H1 (cell line): ENCODE measurements at regions not wholly inside any gene's neighbourhood (a gene's known extent, or its start where the extent isn't known, plus 50 kb on each side); places are given as distances from the start of the nearest gene placed in this dataset.

Experiments
- CTCF ChIP-seq, 3 experiments: IDR thresholded peaks; 1 replicate in 2 of 3; 2 replicates in 1 of 3; pipeline versions ENCODE4 v1.5.1 to v1.6.1; 2011; ENCODE audit warnings: low read length in 3 of 3, mild to moderate bottlenecking in 3 of 3, inconsistent platforms in 2 of 3, low read depth in 1 of 3, moderate library complexity in 1 of 3; ENCODE audit not compliant: insufficient read depth in 1 of 3; ENCODE audit errors: control extremely low read depth in 1 of 3
- HDAC2 ChIP-seq, 2 experiments: fragments of 300-600 bp in 1 of 2; sonication (generic) in 1 of 2; IDR thresholded peaks; 2 replicates each; pipeline ENCODE4 v1.6.1; 2011 to 2012; ENCODE audit warnings: low read depth in 2 of 2, low read length in 2 of 2, mild to moderate bottlenecking in 2 of 2, moderate library complexity in 2 of 2, borderline replicate concordance in 1 of 2, inconsistent platforms in 1 of 2
- KDM1A ChIP-seq: fragments of 200-600, 300-600 bp; sonication (generic); IDR thresholded peaks from 2 replicates; pipeline ENCODE4 v1.7.1; 2016; ENCODE audit warnings: mild to moderate bottlenecking, low read length, borderline replicate concordance
- MAFK ChIP-seq: IDR thresholded peaks from 2 replicates; pipeline ENCODE4 v1.6.1; 2012; ENCODE audit warnings: low read depth, mild to moderate bottlenecking, improper control_type of control experiment, low read length
- SIX5 ChIP-seq: IDR thresholded peaks from 2 replicates; pipeline ENCODE4 v1.6.1; 2011; ENCODE audit warnings: mild to moderate bottlenecking, low read depth, low read length
- SP2 ChIP-seq: IDR thresholded peaks from 2 replicates; pipeline ENCODE4 v1.6.1; 2012; ENCODE audit warnings: mild to moderate bottlenecking, low read length, inconsistent platforms
- SP4 ChIP-seq: IDR thresholded peaks from 2 replicates; pipeline ENCODE4 v1.6.1; 2012; ENCODE audit warnings: low read length, inconsistent platforms
- SUZ12 ChIP-seq: fragments of 200-600 bp; sonication (generic); IDR thresholded peaks from 2 replicates; pipeline ENCODE4 v1.6.1; 2012; ENCODE audit warnings: mild to moderate bottlenecking, inconsistent platforms, low read length, moderate library complexity, mixed read lengths

- TF ChIP-seq SP2, result no peak
- no peak for TF ChIP-seq HDAC2 (IDR thresholded peaks at IDR 0.05; ENCODE audit: borderline replicate concordance in 1 of 2, low read depth in 2 of 2, low read length in 2 of 2)
- no peak for TF ChIP-seq MAFK
- TF ChIP-seq SIX5, result no peak
- TF ChIP-seq SUZ12, result no peak
- TF ChIP-seq KDM1A, result no peak
- TF ChIP-seq CTCF (IDR thresholded peaks at IDR 0.05; ENCODE audit: control extremely low read depth in 1 of 3, insufficient read depth in 1 of 3, low read depth in 1 of 3, low read length in 3 of 3), result no peak
- TF ChIP-seq SP4, result no peak
Observed at GRCh38 chr2:217193431-217194340, 333.8 kb upstream of the TNP1 start (continued).
